NCI-H1694 treated with DMSO at 0.1 percent for 48 hours (cell line): ENCODE measurements at regions not wholly inside any gene's neighbourhood (a gene's known extent, or its start where the extent isn't known, plus 50 kb on each side); places are given as distances from the start of the nearest gene placed in this dataset.
"Not testable (repeated sequence)": the region's sequence is repeated elsewhere in the genome, so short reads cannot be mapped to it uniquely, and the experiment has no call there.

Source experiments
- DNase-seq: peaks from one replicate; lab custom pipeline; 2025; lab: John Stamatoyannopoulos, UW

- DNase-seq = no peak
These were observed 153.9 kb upstream of the SETMAR start for GRCh38 chr3:4149296-4149695.

GRCh38 chr3:4150816-4151215, 152.4 kb upstream of the SETMAR start:
- DNase-seq = no peak

GRCh38 chr3:4151859-4152258, 151.3 kb upstream of the SETMAR start:
- DNase-seq = no peak

- DNase-seq = no peak
These were observed 149.4 kb upstream of the SETMAR start for GRCh38 chr3:4153771-4154170.

GRCh38 chr3:4158329-4158728, 144.8 kb upstream of the SETMAR start:
- no peak for DNase-seq

- DNase-seq = no peak
These were observed 141.1 kb upstream of the SETMAR start for GRCh38 chr3:4162096-4162495.

- no peak for DNase-seq
These were observed 140.2 kb upstream of the SETMAR start for GRCh38 chr3:4163011-4163410.

- DNase-seq = no peak
These were observed 136.6 kb upstream of the SETMAR start for GRCh38 chr3:4166540-4166939.

- not testable (repeated sequence) for DNase-seq
These were observed 135.9 kb upstream of the SETMAR start for GRCh38 chr3:4167230-4167629.

GRCh38 chr3:4174791-4175190, 128.4 kb upstream of the SETMAR start:
- no peak for DNase-seq

GRCh38 chr3:4191971-4192370, 111.2 kb upstream of the SETMAR start:
- DNase-seq = no peak

- DNase-seq = no peak
These were observed 108.2 kb upstream of the SETMAR start for GRCh38 chr3:4195006-4195405.

- no peak for DNase-seq
These were observed 106.5 kb upstream of the SETMAR start for GRCh38 chr3:4196506-4197147.

GRCh38 chr3:4197670-4198069, 105.5 kb upstream of the SETMAR start:
- DNase-seq = no peak

GRCh38 chr3:4198491-4198890, 104.7 kb upstream of the SETMAR start:
- DNase-seq = no peak

- not testable (repeated sequence) for DNase-seq
These were observed 98.4 kb upstream of the SETMAR start for GRCh38 chr3:4204776-4205175.

- DNase-seq = no peak
These were observed 95.5 kb upstream of the SETMAR start for GRCh38 chr3:4207672-4208071.

GRCh38 chr3:4208556-4208955, 94.6 kb upstream of the SETMAR start:
- DNase-seq = no peak

GRCh38 chr3:4211610-4212009, 91.6 kb upstream of the SETMAR start:
- no peak for DNase-seq

GRCh38 chr3:4213420-4213819, 89.7 kb upstream of the SETMAR start:
- DNase-seq = not testable (repeated sequence)

GRCh38 chr3:4216974-4217373, 86.2 kb upstream of the SETMAR start:
- not testable (repeated sequence) for DNase-seq

GRCh38 chr3:4218456-4219226, 84.5 kb upstream of the SETMAR start:
- no peak for DNase-seq

- DNase-seq = no peak
These were observed 84.0 kb upstream of the SETMAR start for GRCh38 chr3:4219227-4219568.

- DNase-seq = no peak
These were observed 83.1 kb upstream of the SETMAR start for GRCh38 chr3:4220065-4220464.
